ENCODE measurements at regions not wholly inside any gene's neighbourhood (a gene's known extent, or its start where the extent isn't known, plus 50 kb on each side); places are given as distances from the start of the nearest gene placed in this dataset.
"Not testable (repeated sequence)": the region's sequence is repeated elsewhere in the genome, so short reads cannot be mapped to it uniquely, and the experiment has no call there.

- not testable (repeated sequence) for TF ChIP-seq EZH2phosphoT487 (IDR thresholded peaks at IDR 0.05; ENCODE audit: insufficient read depth, low read depth); EZH2 (IDR thresholded peaks at IDR 0.05; ENCODE audit: insufficient read depth, poor library complexity, severe bottlenecking)
These were observed 182.1 kb downstream of the POTEC start for GRCh38 chr18:14361346-14361745.

Measured in GM23248 (cell line).